ENCODE measurements at regions not wholly inside any gene's neighbourhood (a gene's known extent, or its start where the extent isn't known, plus 50 kb on each side); places are given as distances from the start of the nearest gene placed in this dataset.

GRCh38 chr12:81835783-81836182 lies 76.6 kb upstream of the PPFIA2 start:
- no peak for DNase-seq
- no peak for TF ChIP-seq JUND (IDR thresholded peaks at IDR 0.05)
- TF ChIP-seq RXRA (IDR thresholded peaks at IDR 0.05; ENCODE audit: borderline replicate concordance, low read depth): no peak
- no peak for TF ChIP-seq RAD21 (IDR thresholded peaks at IDR 0.05; ENCODE audit: low read length)
- no peak for TF ChIP-seq SIN3A (IDR thresholded peaks at IDR 0.05; ENCODE audit: borderline replicate concordance, low read depth, low read length)
- no peak for TF ChIP-seq FOXJ3 (CRISPR knock-in tag; IDR thresholded peaks at IDR 0.05)
- TF ChIP-seq RCOR1 (IDR thresholded peaks at IDR 0.05; ENCODE audit: low read length): no peak
- no peak for TF ChIP-seq FOXM1 (IDR thresholded peaks at IDR 0.05; ENCODE audit: low read depth)
- TF ChIP-seq, protein P1, sequence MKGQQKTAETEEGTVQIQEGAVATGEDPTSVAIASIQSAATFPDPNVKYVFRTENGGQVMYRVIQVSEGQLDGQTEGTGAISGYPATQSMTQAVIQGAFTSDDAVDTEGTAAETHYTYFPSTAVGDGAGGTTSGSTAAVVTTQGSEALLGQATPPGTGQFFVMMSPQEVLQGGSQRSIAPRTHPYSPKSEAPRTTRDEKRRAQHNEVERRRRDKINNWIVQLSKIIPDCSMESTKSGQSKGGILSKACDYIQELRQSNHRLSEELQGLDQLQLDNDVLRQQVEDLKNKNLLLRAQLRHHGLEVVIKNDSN (IDR thresholded peaks at IDR 0.05; ENCODE audit: borderline replicate concordance, low read depth): no peak
- TF ChIP-seq, protein P2, sequence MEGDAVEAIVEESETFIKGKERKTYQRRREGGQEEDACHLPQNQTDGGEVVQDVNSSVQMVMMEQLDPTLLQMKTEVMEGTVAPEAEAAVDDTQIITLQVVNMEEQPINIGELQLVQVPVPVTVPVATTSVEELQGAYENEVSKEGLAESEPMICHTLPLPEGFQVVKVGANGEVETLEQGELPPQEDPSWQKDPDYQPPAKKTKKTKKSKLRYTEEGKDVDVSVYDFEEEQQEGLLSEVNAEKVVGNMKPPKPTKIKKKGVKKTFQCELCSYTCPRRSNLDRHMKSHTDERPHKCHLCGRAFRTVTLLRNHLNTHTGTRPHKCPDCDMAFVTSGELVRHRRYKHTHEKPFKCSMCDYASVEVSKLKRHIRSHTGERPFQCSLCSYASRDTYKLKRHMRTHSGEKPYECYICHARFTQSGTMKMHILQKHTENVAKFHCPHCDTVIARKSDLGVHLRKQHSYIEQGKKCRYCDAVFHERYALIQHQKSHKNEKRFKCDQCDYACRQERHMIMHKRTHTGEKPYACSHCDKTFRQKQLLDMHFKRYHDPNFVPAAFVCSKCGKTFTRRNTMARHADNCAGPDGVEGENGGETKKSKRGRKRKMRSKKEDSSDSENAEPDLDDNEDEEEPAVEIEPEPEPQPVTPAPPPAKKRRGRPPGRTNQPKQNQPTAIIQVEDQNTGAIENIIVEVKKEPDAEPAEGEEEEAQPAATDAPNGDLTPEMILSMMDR (IDR thresholded peaks at IDR 0.05): no peak
- Histone ChIP-seq H2AFZ (ENCODE audit: low read depth) (no peak overlapping the region), H3K9ac (no peak overlapping the region), H3K27ac (ENCODE audit: low read depth in 2 of 2, low read length in 1 of 2) (no peak overlapping the region), H3K4me1 (ENCODE audit: control insufficient read depth in 1 of 2, insufficient read depth in 2 of 2, low read depth in 1 of 2, low read length in 1 of 2) (no peaks in the 10 kb centered on the region), H3K4me2 (no peak overlapping the region), H3K9me2 (no peaks in the 10 kb centered on the region), H3F3A (replicated peaks; ENCODE audit: insufficient read depth) (no peaks in the 10 kb centered on the region), H3K79me2 (ENCODE audit: insufficient read depth) (no peaks in the 10 kb centered on the region), H3K27me3 (ENCODE audit: insufficient read depth) (no peaks in the 10 kb centered on the region), H3K9me3 (no peaks in the 10 kb centered on the region), H3K4me3 (ENCODE audit: low read depth in 2 of 2, low read length in 1 of 2) (no peak overlapping the region), H3K36me3 (replicated peaks in 1 of 2; ENCODE audit: control insufficient read depth in 1 of 2, insufficient read depth in 2 of 2, low read length in 1 of 2) (no peaks in the 10 kb centered on the region), H4K20me1 (ENCODE audit: insufficient read depth) (no peaks in the 10 kb centered on the region)
- ChIA-PET CTCF (interaction anchor here (0.9 kb wide), 1 partner anchor 108 kb away, joined by 3 read pairs; no protein-coding TSS in a partner anchor), POLR2A (no interaction called here)
- 21% methylated on average over 2 of the region's 3 CpGs for WGBS (ENCODE audit: low lambda C conversion rate)

GRCh38 chr12:81819991-81820633 lies 61.0 kb upstream of the PPFIA2 start:
- no peaks in the 10 kb centered on the region for H3K79me2 ChIP-seq (ENCODE audit: insufficient read depth)
- ChIA-PET CTCF (no interaction called here), POLR2A (no interaction called here)
- no peak for DNase-seq
- no peak overlapping the region for H2AFZ ChIP-seq (ENCODE audit: low read depth)
- 0 out of 2 replicates have a peak, but pooled peaks cover 4% of the 10 kb centered on the region for H3K9me2 ChIP-seq
- no peaks in the 10 kb centered on the region for H4K20me1 ChIP-seq (ENCODE audit: insufficient read depth)
- no peak overlapping the region for H3K4me3 ChIP-seq (ENCODE audit: low read depth in 2 of 2, low read length in 1 of 2)
- no peaks in the 10 kb centered on the region for H3K27me3 ChIP-seq (ENCODE audit: insufficient read depth)
- no peaks in the 10 kb centered on the region for H3K36me3 ChIP-seq (replicated peaks in 1 of 2; ENCODE audit: control insufficient read depth in 1 of 2, insufficient read depth in 2 of 2, low read length in 1 of 2)
- H3K9ac ChIP-seq: no peak overlapping the region
- H3K4me2 ChIP-seq: no peak overlapping the region
- no peaks in the 10 kb centered on the region for H3K9me3 ChIP-seq
- TF ChIP-seq RCOR1 (IDR thresholded peaks at IDR 0.05; ENCODE audit: low read length): no peak
- TF ChIP-seq SIN3A (IDR thresholded peaks at IDR 0.05; ENCODE audit: borderline replicate concordance, low read depth, low read length): no peak
- peak; percentile 62; the same call in 1 of the 2 replicates for TF ChIP-seq TCF12 (IDR thresholded peaks at IDR 0.05)
- peak; percentile 21; the same call in 1 of the 2 replicates for TF ChIP-seq FOSL2 (IDR thresholded peaks at IDR 0.05; ENCODE audit: borderline replicate concordance, low read depth)
- TF ChIP-seq PBX3 (IDR thresholded peaks at IDR 0.05): peak; percentile 17; the same call in 1 of the 2 replicates
- peak; percentile 20; the same call in 1 of the 2 replicates for TF ChIP-seq JUND (IDR thresholded peaks at IDR 0.05)
- peaks cover 9% of the 10 kb centered on the region for H3F3A ChIP-seq (replicated peaks; ENCODE audit: insufficient read depth)
- H3K27ac ChIP-seq (ENCODE audit: low read depth in 2 of 2, low read length in 1 of 2): peak overlapping the region in 1 of 2 experiments; percentile 41; a peak in 2 of 4 replicates
- H3K4me1 ChIP-seq (ENCODE audit: control insufficient read depth in 1 of 2, insufficient read depth in 2 of 2, low read depth in 1 of 2, low read length in 1 of 2): no peaks in the 10 kb centered on the region
